ENCODE measurements at regions not wholly inside any gene's neighbourhood (a gene's known extent, or its start where the extent isn't known, plus 50 kb on each side); places are given as distances from the start of the nearest gene placed in this dataset.

DNA sequence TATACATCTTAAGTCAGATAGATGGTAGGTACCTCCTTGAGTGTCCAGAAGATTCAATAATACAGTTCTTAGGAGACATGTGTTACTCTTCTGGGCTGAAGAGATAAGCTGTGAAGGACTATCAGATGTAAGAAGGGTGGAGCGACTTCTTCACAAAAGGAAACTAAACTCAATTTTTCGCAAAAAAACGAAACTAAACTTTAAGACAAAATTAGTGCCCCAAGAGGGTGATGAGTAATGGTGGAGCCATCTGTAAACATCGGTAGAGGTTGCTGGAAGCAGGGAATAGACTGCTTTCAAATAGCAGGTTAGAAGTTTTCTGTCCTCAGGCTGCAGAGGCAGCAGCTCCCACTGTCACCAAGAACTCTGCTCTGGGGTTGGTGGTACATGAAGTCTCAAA, 111.6 kb upstream of the TACR1 start:
- Histone ChIP-seq H3K27ac (no peak overlapping the region), H3K36me3 (no peaks in the 10 kb centered on the region), H3K4me3 (no peak overlapping the region), H3K27me3 (no peaks in the 10 kb centered on the region), H3K9me3 (peaks cover 0 to 4% (median 2%) of the 10 kb centered on the region in 4 donors), H3K4me1 (no peaks in the 10 kb centered on the region)
- intact Hi-C loops (cut with DNase I; ENCODE audit: low total_unique reads), result no loop called here
- no peak for DNase-seq
- WGBS, 5 donors, result 81 to 85% (median 84%) methylated on average over 4 of the region's 4 CpGs
- TF ChIP-seq EP300 (IDR thresholded peaks at IDR 0.05), result no peak
- TF ChIP-seq, protein P1, sequence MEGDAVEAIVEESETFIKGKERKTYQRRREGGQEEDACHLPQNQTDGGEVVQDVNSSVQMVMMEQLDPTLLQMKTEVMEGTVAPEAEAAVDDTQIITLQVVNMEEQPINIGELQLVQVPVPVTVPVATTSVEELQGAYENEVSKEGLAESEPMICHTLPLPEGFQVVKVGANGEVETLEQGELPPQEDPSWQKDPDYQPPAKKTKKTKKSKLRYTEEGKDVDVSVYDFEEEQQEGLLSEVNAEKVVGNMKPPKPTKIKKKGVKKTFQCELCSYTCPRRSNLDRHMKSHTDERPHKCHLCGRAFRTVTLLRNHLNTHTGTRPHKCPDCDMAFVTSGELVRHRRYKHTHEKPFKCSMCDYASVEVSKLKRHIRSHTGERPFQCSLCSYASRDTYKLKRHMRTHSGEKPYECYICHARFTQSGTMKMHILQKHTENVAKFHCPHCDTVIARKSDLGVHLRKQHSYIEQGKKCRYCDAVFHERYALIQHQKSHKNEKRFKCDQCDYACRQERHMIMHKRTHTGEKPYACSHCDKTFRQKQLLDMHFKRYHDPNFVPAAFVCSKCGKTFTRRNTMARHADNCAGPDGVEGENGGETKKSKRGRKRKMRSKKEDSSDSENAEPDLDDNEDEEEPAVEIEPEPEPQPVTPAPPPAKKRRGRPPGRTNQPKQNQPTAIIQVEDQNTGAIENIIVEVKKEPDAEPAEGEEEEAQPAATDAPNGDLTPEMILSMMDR (IDR thresholded peaks at IDR 0.05), result no peak
- no peak for TF ChIP-seq POLR2AphosphoS5 (IDR thresholded peaks at IDR 0.05)
- TF ChIP-seq POLR2A (IDR thresholded peaks at IDR 0.05), result no peak

DNA sequence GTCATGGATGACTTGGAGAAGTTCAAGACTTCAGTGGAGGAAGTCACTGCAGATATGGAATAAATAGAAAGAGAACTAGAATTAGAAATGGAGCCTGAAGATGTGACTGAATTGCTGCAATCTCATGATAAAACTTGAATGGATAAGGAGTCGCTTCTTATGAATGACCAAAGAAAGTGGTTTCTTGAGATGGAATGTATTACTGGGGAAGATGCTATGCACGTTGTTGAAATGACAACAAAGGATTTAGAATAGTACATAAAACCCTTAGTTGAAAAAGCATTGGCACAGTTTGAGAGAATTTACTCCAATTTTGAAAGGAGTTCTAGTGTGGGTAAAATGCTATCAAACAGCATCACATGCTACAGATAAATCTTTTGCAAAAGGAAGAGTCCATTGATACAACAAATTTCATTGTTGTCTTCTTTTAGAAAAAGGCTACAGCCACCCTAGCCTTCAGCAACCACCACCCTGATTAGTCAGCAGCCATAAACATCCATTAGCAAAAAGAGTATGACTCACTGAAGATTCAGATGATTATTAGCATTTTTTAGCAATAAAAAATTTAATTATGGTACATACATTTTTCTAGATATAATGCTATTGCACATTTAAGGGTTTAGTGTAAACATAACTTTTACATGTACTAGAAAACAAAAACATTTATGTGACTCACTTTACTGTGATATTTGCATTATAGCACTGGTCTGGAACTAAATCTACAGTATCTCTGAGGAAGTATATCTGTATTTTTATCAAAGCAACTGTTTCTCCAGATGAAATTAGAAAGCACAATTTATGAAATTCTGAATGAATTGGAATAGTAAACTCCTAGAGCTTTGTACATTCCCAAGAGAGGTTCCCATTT, 110.5 kb upstream of the TACR1 start:
- intact Hi-C loops (cut with DNase I; ENCODE audit: low total_unique reads), result no loop called here
- Histone ChIP-seq H3K4me1 (no peaks in the 10 kb centered on the region), H3K27me3 (no peaks in the 10 kb centered on the region), H3K4me3 (no peak overlapping the region), H3K27ac (no peak overlapping the region), H3K36me3 (no peaks in the 10 kb centered on the region), H3K9me3 (peaks cover 0 to 4% (median 2%) of the 10 kb centered on the region in 4 donors)
- TF ChIP-seq, protein P1 (IDR thresholded peaks at IDR 0.05), result no peak
- WGBS, 5 donors, result 73 to 86% (median 81%) methylated on average over 2 of the region's 2 CpGs
- no peak for DNase-seq

DNA sequence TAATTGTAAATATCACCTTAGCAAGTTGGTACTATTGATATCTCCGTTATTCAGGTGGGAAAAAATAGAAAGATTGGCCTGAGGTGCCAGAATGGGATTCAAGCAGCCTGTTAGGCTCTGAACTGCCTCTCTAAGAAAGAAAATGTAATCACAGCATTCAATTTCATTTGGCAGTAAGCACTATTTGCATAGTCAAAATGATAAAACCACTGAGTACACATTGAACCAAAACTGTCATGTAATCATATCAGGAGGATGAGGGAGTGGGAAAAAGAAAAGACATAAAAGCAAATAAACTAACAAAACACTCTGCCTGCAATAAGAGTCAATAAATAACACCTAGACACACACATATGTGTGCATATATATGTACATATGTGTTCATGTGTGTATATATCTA, 103.9 kb upstream of the TACR1 start:
- 24 to 64% (median 42%) methylated on average over 1 of the region's 1 CpG for WGBS, 5 donors
- peaks cover 0 to 11% (median 0%) of the 10 kb centered on the region in 4 donors for H3K9me3 ChIP-seq
- H3K36me3 ChIP-seq, result no peaks in the 10 kb centered on the region
- no peaks in the 10 kb centered on the region for H3K27me3 ChIP-seq
- no peak overlapping the region for H3K4me3 ChIP-seq
- DNase-seq, result no peak
- H3K27ac ChIP-seq, result no peak overlapping the region
- intact Hi-C loops (cut with DNase I; ENCODE audit: low total_unique reads), result no loop called here
- TF ChIP-seq, protein P1 (IDR thresholded peaks at IDR 0.05), result no peak
- no peak for TF ChIP-seq EP300 (IDR thresholded peaks at IDR 0.05)
- no peak for TF ChIP-seq POLR2A (IDR thresholded peaks at IDR 0.05)
- TF ChIP-seq POLR2AphosphoS5 (IDR thresholded peaks at IDR 0.05), result no peak
- no peaks in the 10 kb centered on the region for H3K4me1 ChIP-seq

DNA sequence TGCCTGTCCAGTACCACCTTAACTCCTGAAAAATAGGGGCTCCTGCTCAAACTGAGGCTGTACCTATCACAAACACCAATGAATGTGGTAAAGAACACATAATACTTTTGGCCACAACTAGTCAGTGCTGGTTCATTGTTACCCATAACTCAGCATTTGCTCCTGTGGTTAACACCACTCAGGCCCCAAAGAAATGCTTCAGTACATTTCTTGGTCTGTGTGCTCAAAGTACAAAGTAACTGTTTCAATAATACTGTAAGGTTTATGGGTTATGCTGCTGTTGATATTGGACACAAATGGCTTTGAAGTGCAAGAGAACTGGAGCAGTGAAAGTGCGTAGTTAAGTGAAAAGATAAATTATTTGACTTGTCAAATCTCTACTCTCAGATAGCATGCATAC, 95.0 kb upstream of the TACR1 start:
- intact Hi-C loops (cut with DNase I; ENCODE audit: low total_unique reads), result no loop called here
- Histone ChIP-seq H3K9me3 (no peaks in the 10 kb centered on the region), H3K4me1 (no peaks in the 10 kb centered on the region), H3K27me3 (no peaks in the 10 kb centered on the region), H3K27ac (no peak overlapping the region), H3K4me3 (no peak overlapping the region), H3K36me3 (no peaks in the 10 kb centered on the region)
- WGBS, 5 donors, result 65 to 89% (median 82%) methylated on average over 1 of the region's 1 CpG
- TF ChIP-seq, protein P1 (IDR thresholded peaks at IDR 0.05), result no peak
- TF ChIP-seq POLR2A (IDR thresholded peaks at IDR 0.05) (no peak), EP300 (IDR thresholded peaks at IDR 0.05) (no peak), POLR2AphosphoS5 (IDR thresholded peaks at IDR 0.05) (no peak)
- no peak for DNase-seq

All from stomach (tissue), 8 donors.